KOPT-K1 (cell line): ENCODE measurements at regions not wholly inside any gene's neighbourhood (a gene's known extent, or its start where the extent isn't known, plus 50 kb on each side); places are given as distances from the start of the nearest gene placed in this dataset.
"Not testable (repeated sequence)": the region's sequence is repeated elsewhere in the genome, so short reads cannot be mapped to it uniquely, and the experiment has no call there.

Experiments
- H3K27ac ChIP-seq: fragments of 200-600 bp; sonication (generic); 2 replicates; pipeline ENCODE4 v1.5.1; 2016; ENCODE audit warnings: antibody characterized with exemption, mild to moderate bottlenecking, low read depth, low read length; ENCODE audit not compliant: poor library complexity, severe bottlenecking
- H3K36me3 ChIP-seq: fragments of 200-600 bp; sonication (generic); 2 replicates; pipeline ENCODE4 v1.5.1; 2017; ENCODE audit warnings: antibody characterized with exemption, mild to moderate bottlenecking, low read length, moderate library complexity; ENCODE audit not compliant: insufficient read depth
- H3K9me3 ChIP-seq: fragments of 200-600 bp; sonication (generic); 2 replicates; pipeline ENCODE4 v1.5.1; 2017; ENCODE audit warnings: antibody characterized with exemption, low read length, mild to moderate bottlenecking; ENCODE audit not compliant: insufficient read depth, poor library complexity, severe bottlenecking

- not testable (repeated sequence) for H3K27ac ChIP-seq, H3K36me3 ChIP-seq, H3K9me3 ChIP-seq
These were observed 50.3 kb upstream of the AGTPBP1 start for GRCh38 chr9:85792057-85792456.

GRCh38 chr9:85802978-85803695 is 61.4 kb upstream of the AGTPBP1 start:
- H3K27ac ChIP-seq, H3K9me3 ChIP-seq, H3K36me3 ChIP-seq: not testable (repeated sequence)

- H3K27ac ChIP-seq, H3K9me3 ChIP-seq: not testable (repeated sequence)
- peaks cover 12% of the 10 kb centered on the region; the same call in 1 of the 2 replicates for H3K36me3 ChIP-seq
These were observed 63.0 kb upstream of the AGTPBP1 start for GRCh38 chr9:85804847-85805133.

- peaks cover 12% of the 10 kb centered on the region; the same call in 1 of the 2 replicates for H3K36me3 ChIP-seq
- not testable (repeated sequence) for H3K9me3 ChIP-seq
- H3K27ac ChIP-seq = peak overlapping the region; percentile 51
These were observed 63.6 kb upstream of the AGTPBP1 start for GRCh38 chr9:85805134-85806005.

GRCh38 chr9:85808329-85808728 is 66.6 kb upstream of the AGTPBP1 start:
- not testable (repeated sequence) for H3K9me3 ChIP-seq, H3K27ac ChIP-seq
- H3K36me3 ChIP-seq = peaks cover 12% of the 10 kb centered on the region; the same call in 1 of the 2 replicates

- H3K36me3 ChIP-seq, H3K27ac ChIP-seq, H3K9me3 ChIP-seq: not testable (repeated sequence)
These were observed 71.6 kb upstream of the AGTPBP1 start for GRCh38 chr9:85813388-85813787.

GRCh38 chr9:85814800-85815199 is 73.0 kb upstream of the AGTPBP1 start:
- H3K9me3 ChIP-seq, H3K27ac ChIP-seq, H3K36me3 ChIP-seq: not testable (repeated sequence)

- not testable (repeated sequence) for H3K9me3 ChIP-seq, H3K36me3 ChIP-seq, H3K27ac ChIP-seq
These were observed 77.2 kb upstream of the AGTPBP1 start for GRCh38 chr9:85818971-85819370.

GRCh38 chr9:85820598-85820997 is 78.8 kb upstream of the AGTPBP1 start:
- H3K27ac ChIP-seq, H3K36me3 ChIP-seq, H3K9me3 ChIP-seq: not testable (repeated sequence)

- not testable (repeated sequence) for H3K36me3 ChIP-seq, H3K27ac ChIP-seq, H3K9me3 ChIP-seq
These were observed 83.2 kb upstream of the AGTPBP1 start for GRCh38 chr9:85824949-85825348.

GRCh38 chr9:85834591-85834990 is 92.8 kb upstream of the AGTPBP1 start:
- H3K9me3 ChIP-seq, H3K36me3 ChIP-seq, H3K27ac ChIP-seq: not testable (repeated sequence)

GRCh38 chr9:85843949-85844348 is 97.0 kb upstream of the NAA35 start:
- H3K27ac ChIP-seq, H3K9me3 ChIP-seq, H3K36me3 ChIP-seq: not testable (repeated sequence)

- H3K36me3 ChIP-seq, H3K9me3 ChIP-seq: not testable (repeated sequence)
These were observed 93.2 kb upstream of the NAA35 start for GRCh38 chr9:85847782-85848181.

GRCh38 chr9:85858056-85858750 is 82.7 kb upstream of the NAA35 start:
- Histone ChIP-seq H3K27ac (no peak overlapping the region), H3K36me3 (no peaks in the 10 kb centered on the region), H3K9me3 (no peaks in the 10 kb centered on the region)

More at GRCh38 chr9:85847782-85848181, 93.2 kb upstream of the NAA35 start:
- H3K27ac ChIP-seq = not testable (repeated sequence)

- no peaks in the 10 kb centered on the region for H3K36me3 ChIP-seq
- H3K9me3 ChIP-seq = no peaks in the 10 kb centered on the region
- no peak overlapping the region for H3K27ac ChIP-seq
These were observed 81.2 kb upstream of the NAA35 start for GRCh38 chr9:85859765-85860164.
